Osteoblast (primary cell): ENCODE measurements at regions not wholly inside any gene's neighbourhood (a gene's known extent, or its start where the extent isn't known, plus 50 kb on each side); places are given as distances from the start of the nearest gene placed in this dataset.

Experiments used
- DNase-seq: peaks from one replicate; pipeline ENCODE4 v3.0.0; 2011; ENCODE audit warnings: low spot score, mixed read lengths; ENCODE audit not compliant: insufficient read length; ENCODE audit errors: missing footprints
- H2AFZ ChIP-seq: 2 replicates; pipeline ENCODE4 v1.6.0; 2011; ENCODE audit warnings: mild to moderate bottlenecking, low read length
- H3K27ac ChIP-seq: 2 replicates; pipeline ENCODE4 v1.5.1; 2011; ENCODE audit warnings: mild to moderate bottlenecking, low read depth, low read length, moderate library complexity
- H3K27me3 ChIP-seq: 2 replicates; pipeline ENCODE4 v1.6.0; 2012; ENCODE audit warnings: mild to moderate bottlenecking, control low read depth, inconsistent platforms, low read length, moderate library complexity; ENCODE audit not compliant: insufficient read depth
- H3K36me3 ChIP-seq: 2 replicates; pipeline ENCODE4 v1.5.1; 2011; ENCODE audit warnings: mild to moderate bottlenecking, low read length, control low read depth, moderate library complexity; ENCODE audit not compliant: insufficient read depth
- H3K4me1 ChIP-seq: 2 replicates; pipeline ENCODE4 v1.5.1; 2011; ENCODE audit warnings: mild to moderate bottlenecking, low read length, control low read depth, moderate library complexity; ENCODE audit not compliant: insufficient read depth
- H3K4me2 ChIP-seq: 2 replicates; pipeline ENCODE4 v1.6.0; 2011; ENCODE audit warnings: mild to moderate bottlenecking, low read length; ENCODE audit not compliant: insufficient read depth
- H3K4me3 ChIP-seq: fragments of 200-600 bp; sonication (generic); 3 replicates; pipeline ENCODE4 v1.5.1; 2012; ENCODE audit warnings: mild to moderate bottlenecking, low read length, inconsistent platforms; ENCODE audit not compliant: insufficient read depth
- H3K79me2 ChIP-seq: 2 replicates; pipeline ENCODE4 v1.6.0; 2012; ENCODE audit warnings: mild to moderate bottlenecking, low read length, control low read depth, inconsistent platforms; ENCODE audit not compliant: insufficient read depth
- H3K9me3 ChIP-seq: 2 replicates; pipeline ENCODE4 v1.5.1; 2011; ENCODE audit warnings: low read depth, low read length, control low read depth
- H4K20me1 ChIP-seq: 2 replicates; pipeline ENCODE4 v1.6.0; 2012; ENCODE audit warnings: mild to moderate bottlenecking, low read length, control low read depth; ENCODE audit not compliant: insufficient read depth
- CTCF ChIP-seq: IDR thresholded peaks from 2 replicates; pipeline ENCODE4 v1.5.1; 2011; ENCODE audit warnings: mild to moderate bottlenecking, low read depth, low read length, moderate library complexity; ENCODE audit errors: extremely low read depth

DNA sequence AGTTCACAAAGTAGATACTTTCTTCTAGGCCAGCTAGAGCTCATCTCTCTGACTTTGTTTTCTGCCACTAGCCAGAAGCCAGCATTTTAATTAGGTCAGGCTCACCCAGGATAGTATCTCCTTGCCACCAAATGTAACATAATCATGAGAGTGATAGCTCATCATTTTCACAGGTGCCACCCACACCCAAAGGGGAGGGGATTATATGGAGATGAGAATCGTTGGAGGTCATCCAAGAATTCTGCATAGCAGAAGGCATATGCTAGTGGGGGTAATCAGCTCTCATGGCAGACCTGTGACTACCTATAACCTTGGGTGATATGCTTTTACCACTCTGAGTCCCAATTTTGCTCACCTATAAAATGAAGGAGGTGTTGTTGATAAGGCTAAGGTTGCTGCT, 523.0 kb downstream of the METTL15 start:
- peaks cover 10% of the 10 kb centered on the region for H3K4me1 ChIP-seq
- no peak overlapping the region for H3K27ac ChIP-seq
- H3K36me3 ChIP-seq: no peaks in the 10 kb centered on the region
- no peaks in the 10 kb centered on the region for H3K79me2 ChIP-seq
- no peak overlapping the region for H3K4me2 ChIP-seq
- no peaks in the 10 kb centered on the region for H4K20me1 ChIP-seq
- no peak overlapping the region for H2AFZ ChIP-seq
- H3K9me3 ChIP-seq: no peaks in the 10 kb centered on the region
- no peak for TF ChIP-seq CTCF
- H3K27me3 ChIP-seq: no peaks in the 10 kb centered on the region
- H3K4me3 ChIP-seq: no peak overlapping the region
- no peak for DNase-seq

DNA sequence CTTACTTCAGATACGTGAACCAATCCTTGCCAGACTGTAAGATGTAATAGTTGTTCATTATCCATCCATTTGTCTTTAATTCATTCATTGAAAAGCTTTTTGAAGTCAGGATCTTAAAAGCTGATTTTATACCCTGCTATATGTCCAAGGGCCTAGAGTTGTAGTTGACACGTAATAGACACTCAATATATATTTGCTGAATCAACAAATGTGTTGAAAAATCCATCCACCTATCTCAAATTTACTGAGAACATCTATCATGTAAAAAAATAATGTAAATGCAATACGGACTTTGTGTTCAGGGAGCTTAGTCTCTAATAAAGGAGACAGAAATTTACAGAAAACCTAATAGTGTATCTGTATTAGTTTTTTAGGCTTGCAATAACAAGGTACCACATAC, 521.0 kb downstream of the METTL15 start:
- Histone ChIP-seq H4K20me1 (no peaks in the 10 kb centered on the region), H3K79me2 (no peaks in the 10 kb centered on the region), H3K4me2 (no peak overlapping the region), H3K27ac (no peak overlapping the region), H3K4me1 (peaks cover 10% of the 10 kb centered on the region), H3K27me3 (no peaks in the 10 kb centered on the region), H3K4me3 (no peak overlapping the region), H2AFZ (no peak overlapping the region), H3K9me3 (no peaks in the 10 kb centered on the region), H3K36me3 (no peaks in the 10 kb centered on the region)
- DNase-seq: no peak
- no peak for TF ChIP-seq CTCF

DNA sequence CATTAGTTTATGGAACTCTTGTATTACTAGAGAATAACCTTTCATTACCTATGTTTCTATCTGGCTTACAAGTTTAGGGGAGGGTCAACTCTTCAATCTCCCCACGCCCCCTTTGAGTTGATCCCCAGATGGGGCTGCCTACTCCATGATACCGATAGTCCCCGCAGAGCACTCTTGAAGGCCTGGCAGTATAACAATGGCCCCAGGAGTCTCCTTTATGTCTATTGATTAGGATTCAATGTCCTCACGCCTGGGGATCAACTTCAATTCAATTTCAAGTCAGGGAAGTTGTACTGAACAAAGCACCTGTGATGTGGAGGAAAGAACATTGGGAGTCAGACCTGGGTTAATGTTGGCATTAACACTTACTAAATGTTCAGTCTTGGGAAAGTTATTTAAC, 520.2 kb downstream of the METTL15 start:
- DNase-seq: no peak
- Histone ChIP-seq H3K4me2 (no peak overlapping the region), H3K4me3 (no peak overlapping the region), H2AFZ (no peak overlapping the region), H3K36me3 (no peaks in the 10 kb centered on the region), H3K27me3 (no peaks in the 10 kb centered on the region), H3K4me1 (peaks cover 10% of the 10 kb centered on the region), H3K9me3 (no peaks in the 10 kb centered on the region), H3K27ac (no peak overlapping the region), H3K79me2 (no peaks in the 10 kb centered on the region), H4K20me1 (no peaks in the 10 kb centered on the region)
- no peak for TF ChIP-seq CTCF

DNA sequence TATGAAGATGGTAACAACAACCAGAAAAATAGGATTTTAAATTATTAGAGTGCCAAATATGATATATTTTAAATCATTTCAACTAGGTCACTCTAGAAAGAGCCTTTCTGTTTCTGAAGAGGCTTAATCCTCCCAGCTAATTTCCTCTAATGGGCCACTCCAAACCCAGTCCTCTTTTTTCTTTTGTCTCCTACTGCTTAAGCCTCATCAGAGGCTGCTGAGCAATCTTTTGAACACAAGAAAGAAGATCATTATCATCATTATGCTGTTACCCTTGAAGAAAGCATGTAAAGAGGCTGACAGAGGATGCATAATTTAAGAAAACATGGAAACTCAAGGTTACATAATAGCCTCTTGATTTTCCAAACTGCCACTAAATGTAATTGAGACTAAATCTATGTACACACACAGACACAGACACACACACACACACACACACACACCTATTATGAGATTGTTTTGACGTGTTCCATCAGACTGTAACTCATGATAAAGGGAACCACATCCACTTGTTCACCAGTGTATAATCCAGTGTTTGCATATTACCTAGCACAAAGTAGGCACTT, 519.6 kb downstream of the METTL15 start:
- no peak overlapping the region for H3K4me2 ChIP-seq
- H3K79me2 ChIP-seq: no peaks in the 10 kb centered on the region
- no peak overlapping the region for H2AFZ ChIP-seq
- H3K4me1 ChIP-seq: peaks cover 8% of the 10 kb centered on the region
- H3K36me3 ChIP-seq: no peaks in the 10 kb centered on the region
- no peak for DNase-seq
- no peaks in the 10 kb centered on the region for H4K20me1 ChIP-seq
- H3K9me3 ChIP-seq: no peaks in the 10 kb centered on the region
- H3K4me3 ChIP-seq: no peak overlapping the region
- no peaks in the 10 kb centered on the region for H3K27me3 ChIP-seq
- no peak overlapping the region for H3K27ac ChIP-seq
- no peak for TF ChIP-seq CTCF
